Right atrium auricular region (tissue), 2 donors: ENCODE measurements at regions not wholly inside any gene's neighbourhood (a gene's known extent, or its start where the extent isn't known, plus 50 kb on each side); places are given as distances from the start of the nearest gene placed in this dataset.

ENCODE experiments used
- DNase-seq: peaks from one replicate; pipeline ENCODE4 v3.0.0-alpha.2; 2019; ENCODE audit warnings: low spot score
- H3K27ac ChIP-seq, 2 donors: fragments of 200-600 bp; sonication (generic); 1 replicate in 1 of 2; 2 replicates in 1 of 2; pipeline ENCODE4 v1.5.1; 2016 to 2019
- H3K27me3 ChIP-seq, 2 donors: fragments of 200-600 bp; sonication (generic); one replicate each; pipeline versions ENCODE4 v1.5.1 to v1.6.0; 2017 to 2019
- H3K36me3 ChIP-seq: fragments of 200-600 bp; sonication (generic); one replicate; pipeline ENCODE4 v1.5.1; 2016
- H3K4me1 ChIP-seq, 2 donors: fragments of 200-600 bp; sonication (generic); one replicate each; pipeline versions ENCODE4 v1.5.1 to v1.6.0; 2017 to 2019
- H3K4me3 ChIP-seq, 2 donors: fragments of 200-600 bp; sonication (generic); 1 replicate in 1 of 2; 2 replicates in 1 of 2; pipeline ENCODE4 v1.5.1; 2017 to 2019; ENCODE audit warnings: mild to moderate bottlenecking in 1 of 2, moderate library complexity in 1 of 2
- H3K9me3 ChIP-seq, 2 donors: fragments of 200-600 bp; sonication (generic); one replicate each; pipeline ENCODE4 v1.5.1; 2019
- TF ChIP-seq, protein P1 (sequence below), 2 donors: fragments of 200-600 bp; sonication (generic); IDR thresholded peaks; one replicate each; pipeline ENCODE4 v1.5.1; 2019; ENCODE audit warnings: antibody characterized with exemption in 2 of 2

DNA sequence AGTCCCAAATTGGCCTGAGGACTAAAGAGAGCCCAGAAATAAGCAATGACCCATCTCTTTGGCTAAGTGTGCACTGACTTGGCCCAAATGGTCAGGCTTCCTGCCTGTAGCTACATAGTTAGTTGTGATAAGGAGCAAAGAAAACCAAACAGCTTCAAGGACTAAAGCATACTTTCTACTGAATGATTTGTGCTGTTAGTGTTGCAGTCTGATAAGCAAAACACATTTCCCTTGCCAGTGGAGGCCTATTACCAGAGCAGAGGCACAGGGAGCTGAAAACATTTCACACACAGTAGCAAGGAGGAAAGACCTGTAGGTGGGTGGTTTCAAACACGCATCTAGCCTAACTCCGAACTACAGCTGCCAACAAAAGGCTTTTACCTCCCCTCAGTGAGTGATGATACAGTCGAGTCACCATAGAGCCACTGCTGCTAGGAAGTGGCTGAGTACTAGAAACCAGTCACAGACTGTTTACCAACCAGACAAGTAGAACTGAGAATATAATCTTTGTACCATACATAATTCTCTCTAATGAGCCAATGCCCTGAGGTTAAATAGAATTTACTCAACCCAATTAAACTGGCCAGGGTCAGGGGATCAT lies 222.3 kb upstream of the THBS1 start:
- Histone ChIP-seq H3K4me1 (peaks cover 0 to 15% of the 10 kb centered on the region in 2 donors), H3K9me3 (no peaks in the 10 kb centered on the region), H3K27me3 (no peaks in the 10 kb centered on the region), H3K4me3 (no peak overlapping the region), H3K36me3 (no peaks in the 10 kb centered on the region), H3K27ac (peak overlapping the region; percentile 61 to 78)
- DNase-seq = peak; percentile 66
- TF ChIP-seq, protein P1, sequence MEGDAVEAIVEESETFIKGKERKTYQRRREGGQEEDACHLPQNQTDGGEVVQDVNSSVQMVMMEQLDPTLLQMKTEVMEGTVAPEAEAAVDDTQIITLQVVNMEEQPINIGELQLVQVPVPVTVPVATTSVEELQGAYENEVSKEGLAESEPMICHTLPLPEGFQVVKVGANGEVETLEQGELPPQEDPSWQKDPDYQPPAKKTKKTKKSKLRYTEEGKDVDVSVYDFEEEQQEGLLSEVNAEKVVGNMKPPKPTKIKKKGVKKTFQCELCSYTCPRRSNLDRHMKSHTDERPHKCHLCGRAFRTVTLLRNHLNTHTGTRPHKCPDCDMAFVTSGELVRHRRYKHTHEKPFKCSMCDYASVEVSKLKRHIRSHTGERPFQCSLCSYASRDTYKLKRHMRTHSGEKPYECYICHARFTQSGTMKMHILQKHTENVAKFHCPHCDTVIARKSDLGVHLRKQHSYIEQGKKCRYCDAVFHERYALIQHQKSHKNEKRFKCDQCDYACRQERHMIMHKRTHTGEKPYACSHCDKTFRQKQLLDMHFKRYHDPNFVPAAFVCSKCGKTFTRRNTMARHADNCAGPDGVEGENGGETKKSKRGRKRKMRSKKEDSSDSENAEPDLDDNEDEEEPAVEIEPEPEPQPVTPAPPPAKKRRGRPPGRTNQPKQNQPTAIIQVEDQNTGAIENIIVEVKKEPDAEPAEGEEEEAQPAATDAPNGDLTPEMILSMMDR (IDR thresholded peaks at IDR 0.05) = no peak

DNA sequence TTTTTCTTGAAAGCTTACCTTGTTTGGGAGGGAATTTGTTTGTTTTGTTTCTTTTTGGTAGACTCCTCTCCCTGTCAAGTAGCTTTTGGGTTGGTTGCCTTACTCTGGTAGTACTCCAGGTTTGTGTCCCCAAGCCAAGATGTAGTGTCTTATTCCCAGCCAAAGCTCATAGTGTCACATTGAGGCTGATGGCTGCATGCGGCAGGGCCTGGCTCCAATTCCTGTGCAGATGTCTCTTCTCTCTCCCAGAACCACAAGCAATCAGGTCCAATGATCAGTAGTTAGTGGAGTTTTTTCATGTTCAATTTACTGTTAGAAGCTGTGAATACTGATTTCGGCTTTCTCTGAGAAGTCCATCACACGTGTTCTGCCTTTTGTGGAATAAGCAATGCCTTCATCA lies 221.1 kb upstream of the THBS1 start:
- DNase-seq = no peak
- TF ChIP-seq, protein P1 (IDR thresholded peaks at IDR 0.05) = no peak
- no peaks in the 10 kb centered on the region for H3K27me3 ChIP-seq
- no peak overlapping the region for H3K4me3 ChIP-seq
- no peaks in the 10 kb centered on the region for H3K36me3 ChIP-seq
- H3K4me1 ChIP-seq = peaks cover 0 to 15% of the 10 kb centered on the region in 2 donors
- H3K27ac ChIP-seq = no peak overlapping the region
- no peaks in the 10 kb centered on the region for H3K9me3 ChIP-seq

DNA sequence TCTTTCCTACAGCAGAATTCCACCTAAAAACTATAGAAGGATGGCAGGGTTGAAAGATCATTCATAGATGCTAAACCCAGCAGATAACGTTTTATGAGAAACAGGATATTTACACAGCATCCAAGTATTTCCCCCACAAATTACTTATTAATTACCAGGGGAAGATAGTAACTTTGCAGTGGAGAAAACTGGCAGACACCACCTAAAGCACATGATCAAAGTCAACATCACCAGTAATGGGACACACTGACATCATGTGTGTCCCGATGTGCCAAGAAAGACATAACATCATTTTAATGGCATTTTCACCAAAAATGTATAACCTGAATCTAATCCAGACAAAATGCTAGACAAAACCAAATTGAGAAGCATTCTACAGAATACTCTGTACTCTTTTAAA lies 220.4 kb upstream of the THBS1 start:
- H3K4me3 ChIP-seq = no peak overlapping the region
- H3K27ac ChIP-seq = no peak overlapping the region
- DNase-seq = no peak
- no peaks in the 10 kb centered on the region for H3K36me3 ChIP-seq
- no peaks in the 10 kb centered on the region for H3K9me3 ChIP-seq
- no peaks in the 10 kb centered on the region for H3K27me3 ChIP-seq
- peaks cover 0 to 15% of the 10 kb centered on the region in 2 donors for H3K4me1 ChIP-seq
- TF ChIP-seq, protein P1 (IDR thresholded peaks at IDR 0.05) = no peak

DNA sequence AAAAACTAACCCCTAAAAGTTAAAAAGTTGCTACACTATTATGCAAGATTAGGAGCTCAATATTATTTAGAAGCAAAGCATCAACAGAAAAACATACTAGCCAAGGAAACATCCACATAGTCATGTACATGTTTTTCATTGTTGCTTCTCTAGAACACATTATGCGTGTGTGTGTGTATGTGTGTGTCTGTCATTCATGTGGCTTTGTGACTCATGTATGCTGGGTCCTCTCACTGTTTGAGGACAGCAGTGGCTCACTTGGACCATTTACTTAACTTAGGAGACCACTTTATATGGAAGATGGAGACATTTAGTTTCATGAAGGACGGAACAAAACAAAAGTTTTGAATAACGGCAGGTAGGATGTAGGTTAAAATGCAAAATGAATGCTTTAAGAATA lies 219.4 kb upstream of the THBS1 start:
- Histone ChIP-seq H3K27ac (no peak overlapping the region), H3K36me3 (no peaks in the 10 kb centered on the region)
- TF ChIP-seq, protein P1 (IDR thresholded peaks at IDR 0.05) = no peak

DNA sequence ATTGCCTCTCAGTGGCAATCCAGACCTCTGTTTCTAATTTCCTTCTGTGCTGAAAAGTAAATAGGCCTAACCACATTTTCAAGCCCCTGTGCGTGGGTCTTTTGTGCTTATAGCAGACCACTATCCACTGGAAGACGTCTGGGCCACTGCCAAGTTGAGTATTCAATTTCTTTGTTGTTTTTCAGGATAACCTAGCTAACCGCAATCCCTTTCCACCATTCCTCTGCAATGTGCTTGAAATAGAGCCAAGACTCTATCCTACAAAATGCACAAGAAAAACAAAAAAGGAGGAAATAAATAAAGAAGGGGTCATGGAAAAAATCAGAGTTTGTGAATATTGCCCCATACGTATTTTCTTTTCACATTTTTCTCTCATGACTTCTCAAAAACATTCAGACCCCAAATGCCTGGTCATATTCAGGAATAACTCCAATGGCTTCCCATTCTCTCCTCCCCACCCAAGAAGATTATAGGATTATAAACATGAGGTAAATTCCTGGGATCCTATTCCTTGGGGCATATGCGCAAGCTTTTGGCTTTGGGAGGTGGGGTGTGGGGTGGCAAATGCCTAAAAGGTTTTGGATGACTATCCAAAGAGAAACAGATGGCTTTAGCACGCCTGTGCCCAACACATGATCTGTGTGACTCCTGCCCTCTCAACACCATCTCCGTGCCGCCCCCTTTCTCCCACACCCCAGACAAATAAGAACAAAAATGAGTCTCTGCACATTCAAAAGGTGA lies 217.9 kb upstream of the THBS1 start:
- Histone ChIP-seq H3K27ac (no peak overlapping the region), H3K4me1 (peaks cover 0 to 9% of the 10 kb centered on the region in 2 donors), H3K36me3 (no peaks in the 10 kb centered on the region), H3K27me3 (no peaks in the 10 kb centered on the region), H3K9me3 (no peaks in the 10 kb centered on the region), H3K4me3 (no peak overlapping the region)
- TF ChIP-seq, protein P1 (IDR thresholded peaks at IDR 0.05) = no peak
- DNase-seq = no peak

More for the DNA sequence above, 219.4 kb upstream of the THBS1 start:
- H3K4me3 ChIP-seq = no peak overlapping the region
- no peaks in the 10 kb centered on the region for H3K27me3 ChIP-seq
- H3K9me3 ChIP-seq = no peaks in the 10 kb centered on the region
- peaks cover 0 to 15% of the 10 kb centered on the region in 2 donors for H3K4me1 ChIP-seq
- no peak for DNase-seq
